ENCODE measurements at regions not wholly inside any gene's neighbourhood (a gene's known extent, or its start where the extent isn't known, plus 50 kb on each side); places are given as distances from the start of the nearest gene placed in this dataset.
"Not testable (repeated sequence)": the region's sequence is repeated elsewhere in the genome, so short reads cannot be mapped to it uniquely, and the experiment has no call there.

GRCh38 chr15:46080016-46080415 lies 445.2 kb downstream of the SQOR start:
- in situ Hi-C loops (cut with HindIII; ENCODE audit: low sequenced_read_pairs): no loop called here

GRCh38 chr15:46088486-46089445 lies 453.9 kb downstream of the SQOR start:
- in situ Hi-C loops (cut with HindIII; ENCODE audit: low sequenced_read_pairs): no loop called here

- in situ Hi-C loops (cut with HindIII; ENCODE audit: low sequenced_read_pairs): no loop called here
These were observed 454.7 kb downstream of the SQOR start for GRCh38 chr15:46089467-46089935.

GRCh38 chr15:46091860-46092450 lies 457.1 kb downstream of the SQOR start:
- in situ Hi-C loops (cut with HindIII; ENCODE audit: low sequenced_read_pairs): no loop called here

- in situ Hi-C loops (cut with HindIII; ENCODE audit: low sequenced_read_pairs): not testable (repeated sequence)
These were observed 463.2 kb downstream of the SQOR start for GRCh38 chr15:46098006-46098405.

GRCh38 chr15:46110755-46111154 lies 475.9 kb downstream of the SQOR start:
- in situ Hi-C loops (cut with HindIII; ENCODE audit: low sequenced_read_pairs): no loop called here

GRCh38 chr15:46111730-46112129 lies 476.9 kb downstream of the SQOR start:
- in situ Hi-C loops (cut with HindIII; ENCODE audit: low sequenced_read_pairs): no loop called here

GRCh38 chr15:46117071-46117470 lies 482.2 kb downstream of the SQOR start:
- in situ Hi-C loops (cut with HindIII; ENCODE audit: low sequenced_read_pairs): no loop called here

GRCh38 chr15:46120713-46121112 lies 485.9 kb downstream of the SQOR start:
- in situ Hi-C loops (cut with HindIII; ENCODE audit: low sequenced_read_pairs): no loop called here

GRCh38 chr15:46121441-46121840 lies 486.6 kb downstream of the SQOR start:
- in situ Hi-C loops (cut with HindIII; ENCODE audit: low sequenced_read_pairs): no loop called here

- in situ Hi-C loops (cut with HindIII; ENCODE audit: low sequenced_read_pairs): no loop called here
These were observed 491.8 kb downstream of the SQOR start for GRCh38 chr15:46126581-46126980.

GRCh38 chr15:46127361-46127874 lies 492.6 kb downstream of the SQOR start:
- in situ Hi-C loops (cut with HindIII; ENCODE audit: low sequenced_read_pairs): no loop called here

GRCh38 chr15:46129145-46129544 lies 494.3 kb downstream of the SQOR start:
- in situ Hi-C loops (cut with HindIII; ENCODE audit: low sequenced_read_pairs): no loop called here

GRCh38 chr15:46131876-46132275 lies 497.0 kb downstream of the SQOR start:
- in situ Hi-C loops (cut with HindIII; ENCODE audit: low sequenced_read_pairs): no loop called here

- in situ Hi-C loops (cut with HindIII; ENCODE audit: low sequenced_read_pairs): no loop called here
These were observed 502.6 kb downstream of the SQOR start for GRCh38 chr15:46137443-46137842.

GRCh38 chr15:46146002-46146401 lies 511.2 kb downstream of the SQOR start:
- in situ Hi-C loops (cut with HindIII; ENCODE audit: low sequenced_read_pairs): no loop called here

- in situ Hi-C loops (cut with HindIII; ENCODE audit: low sequenced_read_pairs): no loop called here
These were observed 512.1 kb downstream of the SQOR start for GRCh38 chr15:46146915-46147314.

- in situ Hi-C loops (cut with HindIII; ENCODE audit: low sequenced_read_pairs): no loop called here
These were observed 517.0 kb downstream of the SQOR start for GRCh38 chr15:46151786-46152185.

GRCh38 chr15:46166750-46167149 lies 531.9 kb downstream of the SQOR start:
- in situ Hi-C loops (cut with HindIII; ENCODE audit: low sequenced_read_pairs): no loop called here

GRCh38 chr15:46170326-46170725 lies 535.5 kb downstream of the SQOR start:
- in situ Hi-C loops (cut with HindIII; ENCODE audit: low sequenced_read_pairs): no loop called here

- in situ Hi-C loops (cut with HindIII; ENCODE audit: low sequenced_read_pairs): no loop called here
These were observed 539.3 kb downstream of the SQOR start for GRCh38 chr15:46174122-46174521.

GRCh38 chr15:46177219-46177618 lies 542.4 kb downstream of the SQOR start:
- in situ Hi-C loops (cut with HindIII; ENCODE audit: low sequenced_read_pairs): no loop called here
